ENCODE measurements at regions not wholly inside any gene's neighbourhood (a gene's known extent, or its start where the extent isn't known, plus 50 kb on each side); places are given as distances from the start of the nearest gene placed in this dataset.

GRCh38 chr17:77754956-77755355 lies 203.5 kb upstream of the TNRC6C start:
- no peak for TF ChIP-seq CTCF (IDR thresholded peaks at IDR 0.05; ENCODE audit: insufficient read depth, low read length, missing control alignments)
- POLR2A ChIA-PET, result no interaction called here
- DNase-seq (ENCODE audit: low read depth, low spot score), result no peak
- no peak overlapping the region for H3K4me3 ChIP-seq (ENCODE audit: low read depth, low read length)
- CTCF ChIA-PET, result no interaction called here

- no peak for TF ChIP-seq CTCF (IDR thresholded peaks at IDR 0.05; ENCODE audit: insufficient read depth, low read length, missing control alignments)
- CTCF ChIA-PET, result no interaction called here
- POLR2A ChIA-PET, result no interaction called here
- no peak for DNase-seq (ENCODE audit: low read depth, low spot score)
- no peak overlapping the region for H3K4me3 ChIP-seq (ENCODE audit: low read depth, low read length)
Observed at GRCh38 chr17:77755410-77755963, 203.0 kb upstream of the TNRC6C start.

GRCh38 chr17:77756028-77756427 lies 202.5 kb upstream of the TNRC6C start:
- POLR2A ChIA-PET, result no interaction called here
- no peak overlapping the region for H3K4me3 ChIP-seq (ENCODE audit: low read depth, low read length)
- TF ChIP-seq CTCF (IDR thresholded peaks at IDR 0.05; ENCODE audit: insufficient read depth, low read length, missing control alignments), result no peak
- DNase-seq (ENCODE audit: low read depth, low spot score), result no peak
- CTCF ChIA-PET, result no interaction called here

- POLR2A ChIA-PET, result no interaction called here
- CTCF ChIA-PET, result no interaction called here
Observed at GRCh38 chr17:77756846-77757560, 201.5 kb upstream of the TNRC6C start.

GRCh38 chr17:77757561-77757898 lies 201.0 kb upstream of the TNRC6C start:
- ChIA-PET POLR2A (no interaction called here), CTCF (no interaction called here)
- no peak overlapping the region for H3K4me3 ChIP-seq (ENCODE audit: low read depth, low read length)
- DNase-seq (ENCODE audit: low read depth, low spot score), result no peak
- no peak for TF ChIP-seq CTCF (IDR thresholded peaks at IDR 0.05; ENCODE audit: insufficient read depth, low read length, missing control alignments)

More at GRCh38 chr17:77756846-77757560, 201.5 kb upstream of the TNRC6C start:
- no peak for DNase-seq (ENCODE audit: low read depth, low spot score)
- no peak overlapping the region for H3K4me3 ChIP-seq (ENCODE audit: low read depth, low read length)
- TF ChIP-seq CTCF (IDR thresholded peaks at IDR 0.05; ENCODE audit: insufficient read depth, low read length, missing control alignments), result no peak

GRCh38 chr17:77763023-77763422 lies 195.5 kb upstream of the TNRC6C start:
- ChIA-PET CTCF (interaction anchor here (1.0 to 1.2 kb wide), 2 partner anchors 9 to 251 kb away, joined by 3 to 4 read pairs; no protein-coding TSS in a partner anchor), POLR2A (interaction anchor here (1.0 kb wide), 1 partner anchor 195 kb away, joined by 5 read pairs; the partner anchor contains the start of gene TNRC6C)
- no peak overlapping the region for H3K4me3 ChIP-seq (ENCODE audit: low read depth, low read length)
- no peak for DNase-seq (ENCODE audit: low read depth, low spot score)
- TF ChIP-seq CTCF (IDR thresholded peaks at IDR 0.05; ENCODE audit: insufficient read depth, low read length, missing control alignments), result no peak

Data from AG04449 (cell line).